GM21360 (cell line): ENCODE measurements at regions not wholly inside any gene's neighbourhood (a gene's known extent, or its start where the extent isn't known, plus 50 kb on each side); places are given as distances from the start of the nearest gene placed in this dataset.

Experiments used
- ATAC-seq: cut with Tn5 transposase; IDR thresholded peaks from one replicate; pipeline ENCODE4 v1.9.1; 2021; ENCODE audit warnings: mild to moderate bottlenecking, moderate library complexity; ENCODE audit not compliant: unreplicated experiment

- ATAC-seq = no peak
Measured at GRCh38 chr10:83037653-83038052, 1101.7 kb upstream of the GHITM start.

- no peak for ATAC-seq
Measured at GRCh38 chr10:83038631-83039030, 1100.7 kb upstream of the GHITM start.

- ATAC-seq = no peak
Measured at GRCh38 chr10:83045731-83046130, 1093.6 kb upstream of the GHITM start.

- ATAC-seq = no peak
Measured at GRCh38 chr10:83050815-83051214, 1088.5 kb upstream of the GHITM start.

- ATAC-seq = no peak
Measured at GRCh38 chr10:83062871-83063270, 1076.4 kb upstream of the GHITM start.

GRCh38 chr10:83073472-83073871 is 1065.8 kb upstream of the GHITM start:
- ATAC-seq = no peak

GRCh38 chr10:83075016-83075814 is 1064.1 kb upstream of the GHITM start:
- no peak for ATAC-seq

- no peak for ATAC-seq
Measured at GRCh38 chr10:83075815-83076355, 1063.4 kb upstream of the GHITM start.

GRCh38 chr10:83076443-83076842 is 1062.9 kb upstream of the GHITM start:
- no peak for ATAC-seq

- no peak for ATAC-seq
Measured at GRCh38 chr10:83078160-83078559, 1061.1 kb upstream of the GHITM start.

GRCh38 chr10:83078645-83079044 is 1060.7 kb upstream of the GHITM start:
- ATAC-seq = no peak

GRCh38 chr10:83083831-83084230 is 1055.5 kb upstream of the GHITM start:
- ATAC-seq = no peak

- ATAC-seq = no peak
Measured at GRCh38 chr10:83089335-83089734, 1050.0 kb upstream of the GHITM start.

- ATAC-seq = no peak
Measured at GRCh38 chr10:83104616-83105015, 1034.7 kb upstream of the GHITM start.

GRCh38 chr10:83108565-83109333 is 1030.6 kb upstream of the GHITM start:
- ATAC-seq = no peak

GRCh38 chr10:83119346-83119745 is 1020.0 kb upstream of the GHITM start:
- ATAC-seq = no peak

GRCh38 chr10:83122336-83122735 is 1017.0 kb upstream of the GHITM start:
- no peak for ATAC-seq

- no peak for ATAC-seq
Measured at GRCh38 chr10:83127942-83128575, 1011.2 kb upstream of the GHITM start.

- no peak for ATAC-seq
Measured at GRCh38 chr10:83140811-83141210, 998.5 kb upstream of the GHITM start.

GRCh38 chr10:83142074-83142563 is 997.2 kb upstream of the GHITM start:
- no peak for ATAC-seq

GRCh38 chr10:83144461-83144860 is 994.8 kb upstream of the GHITM start:
- ATAC-seq = no peak
